Natural killer cell (primary cell): ENCODE measurements at regions not wholly inside any gene's neighbourhood (a gene's known extent, or its start where the extent isn't known, plus 50 kb on each side); places are given as distances from the start of the nearest gene placed in this dataset.
"Not testable (repeated sequence)": the region's sequence is repeated elsewhere in the genome, so short reads cannot be mapped to it uniquely, and the experiment has no call there.

Experiments used
- ATAC-seq, 3 donors: fragments of 150-1000 bp in 2 of 3; fragments of 200-7000 bp in 1 of 3; cut with Tn5 transposase; 1 replicate in 1 of 3; 2 replicates in 2 of 3; pipeline ENCODE4 v1.10.0; 2021; ENCODE audit warnings: mild to moderate bottlenecking in 2 of 3, moderate library complexity in 2 of 3
- DNase-seq, 2 donors: peaks; one replicate each; pipeline versions ENCODE4 v3.0.0 to v3.0.0-alpha.2; 2013 to 2021; ENCODE audit warnings: mixed read lengths in 1 of 2
- H3K27ac ChIP-seq: one replicate; pipeline ENCODE4 v1.5.1; 2013; ENCODE audit warnings: mild to moderate bottlenecking, low read length
- H3K27me3 ChIP-seq: one replicate; pipeline ENCODE4 v1.6.1; 2013; ENCODE audit warnings: low read length; ENCODE audit not compliant: control insufficient read depth, insufficient read depth
- H3K36me3 ChIP-seq: one replicate; pipeline ENCODE4 v1.6.1; 2013; ENCODE audit warnings: low read length; ENCODE audit not compliant: control insufficient read depth, insufficient read depth
- H3K4me1 ChIP-seq: one replicate; pipeline ENCODE4 v1.6.1; 2013; ENCODE audit warnings: low read length; ENCODE audit not compliant: control insufficient read depth, insufficient read depth
- H3K4me3 ChIP-seq: one replicate; pipeline ENCODE4 v1.5.1; 2013; ENCODE audit warnings: low read length
- H3K9me3 ChIP-seq: one replicate; pipeline ENCODE4 v1.6.1; 2013; ENCODE audit warnings: low read length; ENCODE audit not compliant: control insufficient read depth, insufficient read depth
- H3K27ac Mint-ChIP-seq, 2 donors: one replicate each; pipeline ENCODE4 v1.8.0; 2022; ENCODE audit warnings: mild to moderate bottlenecking in 2 of 2, mixed read lengths in 2 of 2, moderate library complexity in 1 of 2
- H3K27me3 Mint-ChIP-seq, 2 donors: one replicate each; pipeline ENCODE4 v1.8.0; 2022; ENCODE audit warnings: low read depth in 2 of 2, mixed read lengths in 2 of 2
- H3K36me3 Mint-ChIP-seq: one replicate; pipeline ENCODE4 v1.8.0; 2022; ENCODE audit warnings: mixed read lengths
- H3K4me1 Mint-ChIP-seq, 2 donors: one replicate each; pipeline ENCODE4 v1.8.0; 2022; ENCODE audit warnings: mixed read lengths in 2 of 2
- H3K4me3 Mint-ChIP-seq: one replicate; pipeline ENCODE4 v1.8.0; 2022; ENCODE audit warnings: mild to moderate bottlenecking, moderate library complexity, mixed read lengths
- H3K9me3 Mint-ChIP-seq, 2 donors: one replicate each; pipeline ENCODE4 v1.8.0; 2022; ENCODE audit warnings: mixed read lengths in 2 of 2
- CTCF ChIP-seq: fragments of 200-600 bp; IDR thresholded peaks from one replicate; pipeline ENCODE4 v1.8.0; 2022; ENCODE audit warnings: antibody characterized with exemption
- WGBS: methylation state at CpG from one replicate; pipeline ENCODE4 v1.1.7; 2013; ENCODE audit warnings: missing lambda C conversion rate; ENCODE audit not compliant: insufficient coverage; 5-methylcytosine and 5-hydroxymethylcytosine counted together
- intact Hi-C: fragments of 100-400 bp; cut with micrococcal nuclease; formaldehyde crosslinking; loops from one replicate; pipeline ENCODE4 v1.14.2; 2022

GRCh38 chr9:17075758-17076485 is 58.9 kb upstream of the CNTLN start:
- Histone ChIP-seq H3K4me3 (no peak overlapping the region), H3K4me1 (no peaks in the 10 kb centered on the region), H3K9me3 (no peaks in the 10 kb centered on the region), H3K27me3 (no peaks in the 10 kb centered on the region), H3K27ac (no peak overlapping the region), H3K36me3 (no peaks in the 10 kb centered on the region)
- Mint-ChIP-seq H3K36me3 (no peaks in the 10 kb centered on the region), H3K9me3 (no peaks in the 10 kb centered on the region), H3K27ac (no peak overlapping the region), H3K27me3 (peaks cover 3 to 7% of the 10 kb centered on the region in 2 donors), H3K4me3 (no peak overlapping the region), H3K4me1 (no peaks in the 10 kb centered on the region)
- intact Hi-C loops = no loop called here
- no peak for TF ChIP-seq CTCF
- no peak for ATAC-seq
- 83% methylated on average over 2 of the region's 3 CpGs for WGBS
- DNase-seq = no peak

GRCh38 chr9:17075146-17075757 is 59.6 kb upstream of the CNTLN start:
- H3K27me3 ChIP-seq = no peaks in the 10 kb centered on the region
- peaks cover 3 to 8% of the 10 kb centered on the region in 2 donors for H3K27me3 Mint-ChIP-seq
- H3K4me3 Mint-ChIP-seq = no peak overlapping the region
- DNase-seq (no peak), ATAC-seq (no peak)
- H3K4me1 ChIP-seq = no peaks in the 10 kb centered on the region
- H3K27ac Mint-ChIP-seq = no peak overlapping the region
- no peak overlapping the region for H3K27ac ChIP-seq
- intact Hi-C loops = no loop called here
- no peaks in the 10 kb centered on the region for H3K9me3 ChIP-seq
- H3K9me3 Mint-ChIP-seq = no peaks in the 10 kb centered on the region
- no peaks in the 10 kb centered on the region for H3K4me1 Mint-ChIP-seq
- WGBS = 71% methylated on average over 4 of the region's 4 CpGs
- H3K4me3 ChIP-seq = no peak overlapping the region
- TF ChIP-seq CTCF = no peak
- no peaks in the 10 kb centered on the region for H3K36me3 Mint-ChIP-seq
- H3K36me3 ChIP-seq = no peaks in the 10 kb centered on the region

- intact Hi-C loops, H3K4me3 Mint-ChIP-seq, ATAC-seq, H3K27ac ChIP-seq, H3K4me1 Mint-ChIP-seq, DNase-seq, H3K9me3 Mint-ChIP-seq, H3K27me3 ChIP-seq, H3K36me3 ChIP-seq, H3K9me3 ChIP-seq, H3K4me3 ChIP-seq, H3K36me3 Mint-ChIP-seq, H3K27ac Mint-ChIP-seq, H3K4me1 ChIP-seq: not testable (repeated sequence)
- H3K27me3 Mint-ChIP-seq = peaks cover 5 to 27% of the 10 kb centered on the region in 2 donors
- WGBS = 97% methylated on average over 21 of the region's 22 CpGs
These were observed 62.3 kb upstream of the CNTLN start for GRCh38 chr9:17072563-17072962.

GRCh38 chr9:17068671-17069070 is 66.2 kb upstream of the CNTLN start:
- Histone ChIP-seq H3K27ac (no peak overlapping the region), H3K36me3 (no peaks in the 10 kb centered on the region), H3K27me3 (no peaks in the 10 kb centered on the region), H3K9me3 (no peaks in the 10 kb centered on the region), H3K4me3 (no peak overlapping the region), H3K4me1 (no peaks in the 10 kb centered on the region)
- intact Hi-C loops = no loop called here
- no peaks in the 10 kb centered on the region for H3K9me3 Mint-ChIP-seq
- no peak overlapping the region for H3K27ac Mint-ChIP-seq
- no peak for TF ChIP-seq CTCF
- no peaks in the 10 kb centered on the region for H3K36me3 Mint-ChIP-seq
- H3K27me3 Mint-ChIP-seq = peaks cover 5 to 31% of the 10 kb centered on the region in 2 donors
- H3K4me3 Mint-ChIP-seq = no peak overlapping the region
- DNase-seq (no peak), ATAC-seq (no peak)
- H3K4me1 Mint-ChIP-seq = peaks cover 0 to 2% of the 10 kb centered on the region in 2 donors
- WGBS = 38% methylated on average over 3 of the region's 3 CpGs
